WTC11 (cell line): ENCODE measurements at regions not wholly inside any gene's neighbourhood (a gene's known extent, or its start where the extent isn't known, plus 50 kb on each side); places are given as distances from the start of the nearest gene placed in this dataset.

ENCODE experiments used
- ESRRA ChIP-seq: sonication (generic); formaldehyde crosslinking; IDR thresholded peaks from 2 replicates; pipeline ENCODE4 v1.8.1; 2022; ENCODE audit warnings: mild to moderate bottlenecking, missing genetic modification reagents, borderline replicate concordance
- ETV6 ChIP-seq: sonication (generic); formaldehyde crosslinking; IDR thresholded peaks from 2 replicates; pipeline ENCODE4 v1.8.1; 2022; ENCODE audit warnings: mild to moderate bottlenecking, missing genetic modification reagents
- MAX ChIP-seq: sonication (generic); formaldehyde crosslinking; IDR thresholded peaks from 2 replicates; pipeline ENCODE4 v1.8.0; 2022; ENCODE audit warnings: mild to moderate bottlenecking, missing genetic modification reagents
- NFYB ChIP-seq: sonication (generic); formaldehyde crosslinking; conservative IDR thresholded peaks from 2 replicates; pipeline ENCODE4 v1.8.0; 2022; ENCODE audit warnings: low read depth, missing genetic modification reagents
- ZNF232 ChIP-seq: sonication (generic); formaldehyde crosslinking; IDR thresholded peaks from 2 replicates; pipeline ENCODE4 v1.8.0; 2022; ENCODE audit warnings: mild to moderate bottlenecking, missing genetic modification reagents
- ZNF512 ChIP-seq: sonication (generic); formaldehyde crosslinking; IDR thresholded peaks from 2 replicates; pipeline ENCODE4 v1.8.1; 2022; ENCODE audit warnings: missing genetic modification reagents, borderline replicate concordance
- TF ChIP-seq, protein P1 (sequence below): fragments of 200-600 bp; IDR thresholded peaks from 2 replicates; pipeline ENCODE4 v1.8.0; 2022; ENCODE audit warnings: antibody characterized with exemption
- TF ChIP-seq, protein P2 (sequence below): fragments of 250-450 bp; sonication (Bioruptor Pico); IDR thresholded peaks from 2 replicates; pipeline ENCODE4 v1.9.0; 2021; ENCODE audit warnings: moderate library complexity, mild to moderate bottlenecking, inconsistent platforms, borderline replicate concordance

GRCh38 chr4:36402008-36402758, 120.8 kb downstream of the DTHD1 start:
- TF ChIP-seq, protein P1, sequence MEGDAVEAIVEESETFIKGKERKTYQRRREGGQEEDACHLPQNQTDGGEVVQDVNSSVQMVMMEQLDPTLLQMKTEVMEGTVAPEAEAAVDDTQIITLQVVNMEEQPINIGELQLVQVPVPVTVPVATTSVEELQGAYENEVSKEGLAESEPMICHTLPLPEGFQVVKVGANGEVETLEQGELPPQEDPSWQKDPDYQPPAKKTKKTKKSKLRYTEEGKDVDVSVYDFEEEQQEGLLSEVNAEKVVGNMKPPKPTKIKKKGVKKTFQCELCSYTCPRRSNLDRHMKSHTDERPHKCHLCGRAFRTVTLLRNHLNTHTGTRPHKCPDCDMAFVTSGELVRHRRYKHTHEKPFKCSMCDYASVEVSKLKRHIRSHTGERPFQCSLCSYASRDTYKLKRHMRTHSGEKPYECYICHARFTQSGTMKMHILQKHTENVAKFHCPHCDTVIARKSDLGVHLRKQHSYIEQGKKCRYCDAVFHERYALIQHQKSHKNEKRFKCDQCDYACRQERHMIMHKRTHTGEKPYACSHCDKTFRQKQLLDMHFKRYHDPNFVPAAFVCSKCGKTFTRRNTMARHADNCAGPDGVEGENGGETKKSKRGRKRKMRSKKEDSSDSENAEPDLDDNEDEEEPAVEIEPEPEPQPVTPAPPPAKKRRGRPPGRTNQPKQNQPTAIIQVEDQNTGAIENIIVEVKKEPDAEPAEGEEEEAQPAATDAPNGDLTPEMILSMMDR: no peak
- no peak for TF ChIP-seq ZNF232 (CRISPR knock-in tag)
- TF ChIP-seq NFYB (CRISPR knock-in tag): no peak
- TF ChIP-seq, protein P2, sequence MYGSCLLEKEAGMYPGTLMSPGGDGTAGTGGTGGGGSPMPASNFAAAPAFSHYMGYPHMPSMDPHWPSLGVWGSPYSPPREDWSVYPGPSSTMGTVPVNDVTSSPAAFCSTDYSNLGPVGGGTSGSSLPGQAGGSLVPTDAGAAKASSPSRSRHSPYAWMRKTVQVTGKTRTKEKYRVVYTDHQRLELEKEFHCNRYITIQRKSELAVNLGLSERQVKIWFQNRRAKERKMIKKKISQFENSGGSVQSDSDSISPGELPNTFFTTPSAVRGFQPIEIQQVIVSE: no peak
- TF ChIP-seq ETV6 (CRISPR knock-in tag): no peak
- no peak for TF ChIP-seq ESRRA
- TF ChIP-seq ZNF512 (CRISPR knock-in tag): no peak
- TF ChIP-seq MAX: no peak
